Suppressor macrophage (primary cell): ENCODE measurements at regions not wholly inside any gene's neighbourhood (a gene's known extent, or its start where the extent isn't known, plus 50 kb on each side); places are given as distances from the start of the nearest gene placed in this dataset.
A peak's percentile ranks its signal among the peaks of the same experiment; 100 is the strongest.

Source experiments
- DNase-seq, 4 experiments: peaks; one replicate each; pipeline ENCODE4 v3.0.0-alpha.2; 2020 to 2022

DNA sequence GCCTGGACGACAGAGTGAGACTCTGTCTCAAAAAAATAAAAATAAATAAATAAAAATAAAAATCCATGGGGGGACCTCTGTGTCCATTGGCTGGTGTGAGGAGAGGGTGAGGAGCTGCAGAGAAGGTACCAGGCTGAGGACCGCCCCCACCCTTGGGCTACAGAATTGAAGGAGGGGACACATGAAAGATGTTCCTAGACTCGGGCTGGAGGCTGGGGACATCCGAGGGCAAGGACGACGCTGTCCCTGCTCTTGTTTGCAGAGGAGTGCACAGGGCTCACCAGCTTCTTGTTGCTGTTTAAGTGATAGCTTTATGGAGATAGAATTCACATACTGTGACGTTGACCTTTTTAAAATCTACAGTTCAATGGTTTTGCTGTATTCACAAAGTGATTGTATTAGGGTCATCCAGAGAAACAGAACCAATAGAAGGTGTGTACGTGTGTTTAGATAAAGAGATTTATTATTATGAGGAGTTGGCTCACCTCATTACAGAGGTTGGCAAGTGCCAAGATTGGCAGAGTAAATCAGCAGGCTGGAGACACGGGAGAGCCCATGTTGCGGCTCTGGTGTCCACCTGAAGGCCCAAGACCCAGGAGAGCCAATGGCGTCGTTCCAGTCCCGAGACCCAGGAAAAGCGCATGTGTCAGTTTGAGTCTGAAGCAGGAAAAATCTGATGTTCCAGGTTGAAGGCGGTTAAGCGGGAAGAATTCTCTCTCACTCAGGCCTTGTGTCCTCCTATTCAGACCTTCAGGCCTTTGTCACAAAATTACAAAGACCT, 320.7 kb downstream of the SEC14L1 start:
- no peak for DNase-seq

DNA sequence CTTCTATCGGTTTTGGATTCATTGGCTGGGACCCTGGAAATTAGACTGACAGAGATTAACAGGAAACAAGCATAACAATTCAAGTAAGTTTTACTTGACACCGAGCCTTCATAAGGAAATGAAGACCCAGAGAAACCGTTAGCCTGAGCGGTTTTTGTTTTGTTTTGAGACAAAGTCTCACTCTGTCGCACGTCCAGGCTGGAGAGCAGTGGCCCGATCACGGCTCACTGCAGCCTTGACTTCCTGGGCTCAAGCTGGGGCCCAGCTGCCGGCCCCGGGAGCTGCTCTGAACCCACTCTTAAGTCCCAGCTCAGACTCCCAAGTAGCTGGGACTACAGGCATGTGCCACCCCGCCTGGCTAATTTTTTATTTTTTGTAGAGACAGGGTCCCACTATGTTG, 321.3 kb downstream of the SEC14L1 start:
- peak in 2 of 4 experiments; percentile 45 to 47 for DNase-seq

DNA sequence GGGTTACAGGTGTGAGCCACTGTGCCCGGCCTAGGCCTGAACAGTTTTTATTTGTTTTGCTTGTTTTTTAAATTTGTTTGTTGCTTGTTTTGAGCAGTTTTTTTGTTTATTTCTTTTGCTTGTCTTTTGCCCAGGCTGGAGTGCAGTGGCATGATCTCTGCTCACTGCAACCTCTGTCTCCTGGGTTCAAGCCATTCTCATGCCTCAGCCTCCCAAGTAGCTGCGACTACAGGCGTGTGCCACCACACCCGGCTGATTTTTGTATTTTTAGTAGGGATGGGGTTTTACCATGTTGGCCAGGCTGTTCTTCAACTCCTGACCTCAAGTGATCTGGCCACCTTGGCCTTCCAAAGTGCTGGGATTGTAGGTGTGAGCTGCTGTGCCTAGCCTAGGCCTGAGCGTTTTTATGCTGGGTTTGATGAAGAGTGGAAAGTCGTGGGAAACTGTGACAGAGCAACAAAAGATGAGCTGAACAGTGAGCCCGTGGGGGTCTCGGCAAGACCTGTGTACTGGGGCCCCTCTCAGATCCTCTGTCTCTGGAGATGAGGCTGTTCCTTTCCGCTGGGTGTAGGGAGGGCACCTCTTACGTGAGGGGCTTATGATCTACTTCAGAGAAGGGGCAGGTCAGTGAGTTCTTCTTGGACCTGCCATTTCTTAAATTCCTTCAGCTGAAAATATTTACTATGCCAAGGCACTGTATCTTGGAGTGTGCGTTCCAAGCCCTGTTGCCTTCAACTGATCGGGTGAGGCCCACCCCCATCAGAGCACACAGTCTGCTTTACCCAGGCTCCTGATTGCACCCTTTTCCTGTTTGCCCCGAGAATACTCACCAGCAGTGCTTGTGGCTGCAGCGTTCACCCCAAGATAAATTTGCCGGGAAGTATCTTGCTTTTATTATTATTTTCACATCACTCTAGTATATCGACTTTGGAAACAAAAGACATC, 322.1 kb downstream of the SEC14L1 start:
- DNase-seq = no peak

DNA sequence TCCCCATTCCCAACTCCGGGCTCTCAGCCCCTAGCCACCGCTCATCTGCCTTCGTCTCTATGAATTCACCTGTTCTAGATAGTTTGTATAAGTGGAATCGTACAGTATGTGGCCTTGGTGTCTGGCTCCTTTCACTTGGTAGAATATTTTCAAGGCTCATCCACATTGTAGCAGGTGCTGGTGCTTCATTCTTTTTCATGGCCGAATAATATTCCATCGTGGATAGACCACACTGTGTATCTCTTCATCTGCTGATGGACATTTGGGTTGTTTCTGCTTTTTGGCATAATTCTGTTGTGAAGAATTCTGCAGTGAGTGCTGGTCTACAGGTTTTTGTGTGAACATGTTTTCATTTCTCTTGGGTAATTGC, 324.2 kb downstream of the SEC14L1 start:
- DNase-seq = no peak

DNA sequence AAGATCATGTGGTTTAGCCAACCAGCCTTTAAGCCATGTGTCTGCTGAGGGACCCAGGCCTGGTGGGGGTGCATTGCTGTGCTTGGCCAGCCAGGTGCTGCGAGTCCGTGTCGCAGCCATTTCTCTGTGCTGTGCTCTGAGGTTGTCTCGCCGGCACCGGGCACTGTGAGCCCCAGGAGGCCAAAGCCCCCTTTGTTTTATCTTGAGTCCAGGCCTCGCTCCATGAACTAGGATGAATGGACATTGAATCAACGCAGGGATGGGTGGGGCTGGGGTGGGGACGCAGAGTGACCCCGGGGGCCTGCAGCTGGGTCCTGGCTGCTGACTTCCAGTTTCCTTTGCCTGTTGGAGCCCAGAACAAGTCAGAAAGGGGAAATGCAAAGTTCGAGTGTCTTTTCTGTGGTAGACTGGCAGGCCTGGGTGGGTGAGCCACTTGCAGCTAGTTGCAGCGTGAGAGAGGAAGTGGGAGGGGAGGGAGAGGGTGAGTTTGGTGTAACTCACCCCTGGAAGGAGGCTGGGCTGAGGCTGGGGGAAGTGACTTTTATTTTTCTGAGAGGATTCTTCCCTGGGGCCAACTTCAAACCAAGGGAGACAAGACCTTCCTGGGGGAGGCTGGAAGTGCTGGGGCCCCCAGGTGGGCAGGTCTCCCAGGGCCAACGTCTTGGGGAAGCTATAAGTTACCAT, 324.7 kb downstream of the SEC14L1 start:
- peak; percentile 92 to 97 (median 96) for DNase-seq

DNA sequence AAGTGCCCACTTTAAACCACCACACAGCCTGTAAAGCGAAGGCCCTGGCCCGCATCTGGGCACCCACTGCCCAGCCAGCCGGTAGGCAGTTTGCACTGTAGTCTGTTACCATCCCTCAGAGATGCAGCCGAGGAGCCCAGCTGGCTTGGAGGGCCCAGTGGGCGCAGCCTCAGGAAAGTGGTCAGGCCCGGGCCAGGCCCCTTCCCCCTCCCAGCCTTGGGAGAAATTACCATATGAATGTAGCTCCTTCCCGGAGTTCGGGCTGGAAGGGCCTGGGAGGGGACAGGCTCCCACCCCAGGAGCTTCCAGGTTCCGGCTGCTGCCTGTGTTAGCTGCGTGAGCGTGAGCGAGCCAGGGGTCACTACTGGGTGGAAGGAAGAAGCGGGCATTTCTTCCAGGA, 325.4 kb downstream of the SEC14L1 start:
- DNase-seq = peak in 1 of 4 experiments; percentile 32

GRCh38 chr17:77466596-77467223, 325.9 kb downstream of the SEC14L1 start:
- DNase-seq = no peak

DNA sequence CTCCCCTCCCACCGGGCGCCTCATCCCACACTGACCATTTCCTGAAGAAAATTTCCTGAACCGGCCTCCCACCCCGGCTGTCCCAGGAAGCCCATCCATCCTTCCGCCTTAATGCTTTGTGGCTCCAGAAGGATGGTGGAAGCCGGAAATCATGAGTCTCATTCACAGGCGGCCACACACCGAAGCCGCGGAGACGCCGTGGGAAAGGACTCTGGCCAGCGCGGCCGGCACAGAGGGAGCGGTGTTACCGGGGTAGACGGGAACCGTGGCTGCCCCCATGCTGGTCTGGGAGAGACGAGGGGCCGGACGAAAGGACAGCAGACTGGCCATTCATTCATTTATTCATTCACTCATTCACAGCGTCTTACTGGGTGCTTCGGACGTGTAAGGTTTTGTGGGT, 326.8 kb downstream of the SEC14L1 start:
- no peak for DNase-seq

DNA sequence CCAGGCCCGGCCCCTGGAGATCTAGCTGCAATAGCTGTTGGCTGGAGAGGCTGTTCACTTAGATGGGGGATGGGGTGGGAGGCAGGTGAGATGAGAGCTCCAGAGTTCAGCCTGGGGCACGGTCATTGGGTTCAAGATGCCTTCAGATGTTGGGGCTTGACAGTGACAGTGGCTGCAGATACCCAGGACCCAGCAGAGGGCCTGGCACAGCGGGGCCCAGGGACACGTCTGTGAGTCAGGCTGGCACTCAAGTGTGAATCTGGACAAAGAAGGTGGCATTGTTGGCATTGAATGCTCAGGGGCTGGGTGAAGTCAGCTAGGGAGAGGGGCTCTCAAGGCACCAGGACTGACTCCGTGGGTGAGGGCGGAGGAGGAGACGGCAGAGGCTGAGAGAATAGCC, 328.1 kb downstream of the SEC14L1 start:
- DNase-seq = no peak

DNA sequence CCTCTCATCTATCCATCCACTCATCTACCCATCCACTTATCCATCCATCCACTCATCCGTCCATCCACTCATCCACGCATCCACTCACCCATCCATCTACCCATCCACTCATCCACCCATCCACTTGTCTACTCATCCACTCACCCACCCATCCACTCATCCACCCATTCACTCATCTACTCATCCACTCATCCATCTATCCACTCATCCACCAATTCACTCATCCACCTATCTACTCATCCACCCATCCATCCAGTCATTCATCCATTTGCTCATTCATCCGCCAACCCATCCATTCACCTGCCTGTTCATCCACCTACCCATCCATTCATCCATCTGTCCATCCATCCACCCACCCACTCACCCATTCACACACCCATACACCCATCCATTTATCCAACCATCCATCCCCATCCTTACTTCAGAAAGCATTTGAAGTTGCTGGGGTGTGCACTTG, 329.6 kb downstream of the SEC14L1 start:
- DNase-seq = no peak

- DNase-seq = peak; percentile 71 to 88 (median 86)
These were observed 330.3 kb downstream of the SEC14L1 start for GRCh38 chr17:77470800-77471733.

- peak in 3 of 4 experiments; percentile 39 to 57 (median 53) for DNase-seq
These were observed 331.3 kb downstream of the SEC14L1 start for GRCh38 chr17:77471984-77472461.

- peak; percentile 51 to 79 (median 69) for DNase-seq
These were observed 331.9 kb downstream of the SEC14L1 start for GRCh38 chr17:77472468-77473310.

GRCh38 chr17:77473615-77474226, 333.0 kb downstream of the SEC14L1 start:
- no peak for DNase-seq

DNA sequence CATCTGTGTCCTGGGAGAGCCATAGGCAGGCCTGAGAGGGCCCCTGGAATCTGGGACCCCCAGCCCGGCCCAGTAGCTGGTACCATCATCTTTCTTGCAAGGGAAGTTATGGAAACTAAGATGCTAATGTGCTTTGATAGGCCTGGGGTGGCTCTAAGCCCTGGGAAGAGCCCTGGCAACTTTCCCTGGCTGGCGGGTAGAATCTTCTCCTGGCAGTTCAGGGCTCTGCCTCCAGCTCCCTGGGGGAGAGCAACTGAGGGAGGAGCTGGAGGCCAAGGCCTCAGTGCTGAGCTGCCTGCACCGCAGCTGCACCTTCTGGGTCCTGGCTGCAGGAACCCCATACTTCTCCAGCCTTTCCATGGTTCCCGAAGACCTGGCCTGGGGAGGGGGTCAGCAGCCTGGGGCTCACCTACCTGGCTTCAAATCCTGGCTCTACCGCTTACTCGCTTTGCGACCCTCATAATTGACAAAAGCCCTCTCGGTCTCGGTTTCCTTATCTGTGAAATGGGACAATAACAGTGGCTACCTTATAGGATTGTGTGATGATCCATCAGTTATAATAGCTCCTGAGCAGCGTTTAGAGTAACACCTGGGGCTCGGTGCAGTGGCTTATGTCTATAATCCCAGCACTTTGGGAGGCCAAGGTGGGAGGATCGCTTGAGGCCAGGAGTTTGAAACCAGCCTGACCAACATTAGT, 333.7 kb downstream of the SEC14L1 start:
- DNase-seq = no peak

DNA sequence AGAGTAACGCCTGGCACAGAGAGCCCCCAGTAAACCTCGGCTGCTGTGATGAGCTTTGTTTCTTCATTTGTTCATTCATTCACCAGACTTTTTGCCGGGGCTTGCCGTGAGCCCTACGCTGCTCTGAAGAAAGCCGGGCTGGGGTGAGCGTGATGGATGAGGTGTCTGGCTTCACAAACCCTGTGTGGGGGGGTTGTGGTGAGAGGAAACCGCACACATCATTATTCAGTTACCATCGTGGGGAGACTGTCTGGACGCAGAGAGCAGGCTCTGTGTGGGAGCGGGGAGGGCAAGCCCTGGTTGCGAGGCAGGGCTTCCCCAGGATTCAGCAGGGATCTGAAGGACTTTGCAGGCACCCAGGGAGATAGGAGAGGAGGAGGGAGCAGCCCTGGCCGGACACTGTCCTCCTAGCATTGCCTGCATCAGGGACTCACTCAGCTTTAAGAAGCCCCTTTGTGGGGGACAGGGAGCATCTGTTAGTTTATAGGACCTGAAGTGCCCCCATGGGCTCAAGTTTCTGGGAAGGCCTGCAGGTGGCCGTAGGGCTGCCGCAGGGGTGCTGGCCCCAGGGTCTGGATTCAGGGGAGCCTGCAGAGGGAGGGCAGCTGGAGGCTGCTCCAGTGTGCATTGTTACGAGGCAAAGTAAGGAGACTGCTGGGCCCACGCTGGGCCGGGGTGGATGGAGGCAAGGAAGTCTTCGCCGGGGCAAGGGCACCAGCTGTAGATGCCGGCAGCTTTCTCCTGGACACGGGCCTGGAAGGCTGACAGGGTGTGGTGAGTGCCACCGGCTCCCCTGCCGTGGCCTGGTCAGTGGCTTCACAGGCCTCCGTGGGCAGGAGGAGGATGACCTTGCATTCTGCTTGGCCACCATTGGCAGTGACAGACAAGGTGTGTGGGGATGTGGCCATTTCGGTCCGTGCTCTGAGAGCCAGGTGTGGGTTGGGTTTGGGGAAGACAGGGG, 334.5 kb downstream of the SEC14L1 start:
- peak; percentile 44 to 73 (median 66) for DNase-seq

DNA sequence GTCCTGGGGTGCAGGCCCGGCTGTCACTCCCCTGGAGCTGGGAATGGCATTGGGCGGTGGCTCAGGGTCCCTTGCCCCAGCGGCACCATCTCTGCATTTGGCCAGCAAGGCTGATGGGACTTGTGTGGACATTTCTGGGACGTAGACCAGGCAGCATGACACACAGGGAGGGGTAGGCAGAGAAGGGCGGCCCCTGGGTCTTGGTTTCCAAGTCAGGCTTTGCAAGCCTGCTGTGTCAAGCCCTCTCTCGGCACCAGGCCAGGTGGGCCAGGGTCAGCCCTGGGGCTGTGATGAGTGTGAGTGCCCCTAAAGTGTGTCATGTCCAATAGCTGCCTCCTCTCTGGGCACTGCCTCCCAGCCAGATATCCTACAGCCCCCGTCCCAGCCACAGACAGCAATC, 335.2 kb downstream of the SEC14L1 start:
- no peak for DNase-seq

DNA sequence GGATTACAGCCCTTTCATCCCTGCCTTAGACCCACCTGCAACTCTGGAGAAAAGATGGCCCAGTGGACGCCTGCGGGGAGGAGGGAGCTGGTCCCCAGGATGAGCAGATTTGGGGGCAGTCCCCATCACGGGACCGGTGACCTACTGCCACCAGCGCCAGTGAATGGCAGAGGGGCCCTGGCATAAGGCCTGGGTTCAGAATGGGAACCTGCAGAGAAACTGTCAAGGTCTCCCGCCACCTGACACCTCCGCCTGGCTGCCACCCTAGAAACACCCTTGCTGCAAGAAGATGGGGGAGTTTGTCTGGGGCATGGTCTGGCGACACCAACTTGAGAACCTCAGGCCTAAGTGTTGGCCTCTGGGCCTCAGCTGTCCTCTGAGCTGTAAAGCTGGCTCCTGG, 335.7 kb downstream of the SEC14L1 start:
- no peak for DNase-seq
